ENCODE measurements at regions not wholly inside any gene's neighbourhood (a gene's known extent, or its start where the extent isn't known, plus 50 kb on each side); places are given as distances from the start of the nearest gene placed in this dataset.

DNA sequence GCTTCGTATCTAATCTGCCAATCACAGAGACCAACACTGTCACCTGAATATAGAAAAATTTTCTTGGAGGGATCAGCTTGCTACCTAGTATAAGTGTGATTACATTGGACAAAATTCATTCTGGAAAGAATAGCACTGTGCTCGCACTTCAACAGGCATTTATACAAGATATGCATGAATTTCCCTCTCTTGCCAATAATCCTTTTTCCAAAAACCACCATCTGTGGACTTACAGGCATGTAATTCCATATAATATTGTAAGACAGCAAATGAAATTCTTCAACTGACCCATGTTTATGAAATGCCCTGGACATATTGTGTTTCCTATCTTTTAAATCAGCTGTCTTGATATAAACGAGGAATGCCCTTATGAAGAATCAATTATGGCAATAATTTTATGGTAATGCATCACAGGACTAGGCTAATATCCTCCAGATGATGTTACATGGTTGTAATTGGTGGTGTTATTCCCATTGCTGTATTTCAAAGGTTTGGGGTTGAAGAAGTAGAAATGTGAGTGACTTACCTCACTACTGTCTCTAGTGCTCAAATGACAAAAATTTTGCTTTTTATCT is 861.4 kb upstream of the NECTIN3 start:
- H3K4me3 ChIP-seq (ENCODE audit: low read depth, low read length), result no peak overlapping the region
- no peaks in the 10 kb centered on the region for H3K27me3 ChIP-seq (ENCODE audit: control insufficient read depth, insufficient read depth, low read length)
- no peaks in the 10 kb centered on the region for H3K36me3 ChIP-seq (ENCODE audit: control insufficient read depth, insufficient read depth, low read length)
- TF ChIP-seq, protein P1, sequence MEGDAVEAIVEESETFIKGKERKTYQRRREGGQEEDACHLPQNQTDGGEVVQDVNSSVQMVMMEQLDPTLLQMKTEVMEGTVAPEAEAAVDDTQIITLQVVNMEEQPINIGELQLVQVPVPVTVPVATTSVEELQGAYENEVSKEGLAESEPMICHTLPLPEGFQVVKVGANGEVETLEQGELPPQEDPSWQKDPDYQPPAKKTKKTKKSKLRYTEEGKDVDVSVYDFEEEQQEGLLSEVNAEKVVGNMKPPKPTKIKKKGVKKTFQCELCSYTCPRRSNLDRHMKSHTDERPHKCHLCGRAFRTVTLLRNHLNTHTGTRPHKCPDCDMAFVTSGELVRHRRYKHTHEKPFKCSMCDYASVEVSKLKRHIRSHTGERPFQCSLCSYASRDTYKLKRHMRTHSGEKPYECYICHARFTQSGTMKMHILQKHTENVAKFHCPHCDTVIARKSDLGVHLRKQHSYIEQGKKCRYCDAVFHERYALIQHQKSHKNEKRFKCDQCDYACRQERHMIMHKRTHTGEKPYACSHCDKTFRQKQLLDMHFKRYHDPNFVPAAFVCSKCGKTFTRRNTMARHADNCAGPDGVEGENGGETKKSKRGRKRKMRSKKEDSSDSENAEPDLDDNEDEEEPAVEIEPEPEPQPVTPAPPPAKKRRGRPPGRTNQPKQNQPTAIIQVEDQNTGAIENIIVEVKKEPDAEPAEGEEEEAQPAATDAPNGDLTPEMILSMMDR (IDR thresholded peaks at IDR 0.05; ENCODE audit: insufficient read depth, low read length, poor library complexity, severe bottlenecking), result no peak
- DNase-seq (ENCODE audit: low read depth), result no peak

DNA sequence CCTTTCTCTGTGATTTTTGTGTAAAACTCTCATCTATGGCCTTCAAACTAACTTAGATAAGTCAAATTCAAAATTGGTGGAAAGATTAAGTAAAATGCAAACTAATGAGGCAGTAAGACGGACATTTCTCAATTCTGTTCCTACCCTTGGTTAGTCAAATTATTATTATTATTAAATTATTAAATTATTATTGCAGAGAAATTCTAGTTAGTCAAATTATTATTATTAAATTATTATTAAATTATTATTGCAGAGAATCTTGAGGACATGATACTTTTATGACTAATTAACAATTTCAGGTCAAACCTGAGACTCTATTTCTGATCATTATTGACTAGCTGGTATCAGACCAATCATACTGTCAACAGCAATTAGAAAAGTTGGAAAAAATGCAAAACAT is 845.0 kb upstream of the NECTIN3 start:
- Histone ChIP-seq H3K27me3 (ENCODE audit: control insufficient read depth, insufficient read depth, low read length) (no peaks in the 10 kb centered on the region), H3K36me3 (ENCODE audit: control insufficient read depth, insufficient read depth, low read length) (no peaks in the 10 kb centered on the region), H3K4me3 (ENCODE audit: low read depth, low read length) (no peak overlapping the region)
- DNase-seq (ENCODE audit: low read depth), result no peak
- TF ChIP-seq, protein P1 (IDR thresholded peaks at IDR 0.05; ENCODE audit: insufficient read depth, low read length, poor library complexity, severe bottlenecking), result no peak

DNA sequence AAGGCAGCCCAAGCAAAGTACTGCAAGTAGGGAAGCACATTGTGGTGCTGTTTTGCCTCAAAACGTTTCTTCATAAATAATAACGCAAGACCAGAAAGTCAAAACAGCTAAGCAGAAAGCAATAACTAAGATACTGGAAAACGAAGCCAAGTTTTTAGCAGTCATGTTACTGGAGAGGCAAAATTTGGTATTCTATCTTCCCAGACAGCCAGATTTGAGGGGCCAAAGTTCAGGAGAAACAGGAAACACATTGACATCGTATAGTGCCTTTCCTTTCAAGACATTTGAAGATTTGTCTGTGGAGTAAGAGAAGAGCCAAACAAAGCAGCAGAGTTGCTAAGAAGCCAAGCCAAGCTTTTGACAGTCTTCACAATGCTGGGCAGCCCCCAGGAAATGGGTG is 843.6 kb upstream of the NECTIN3 start:
- no peaks in the 10 kb centered on the region for H3K36me3 ChIP-seq (ENCODE audit: control insufficient read depth, insufficient read depth, low read length)
- H3K27me3 ChIP-seq (ENCODE audit: control insufficient read depth, insufficient read depth, low read length), result no peaks in the 10 kb centered on the region
- no peak overlapping the region for H3K4me3 ChIP-seq (ENCODE audit: low read depth, low read length)
- TF ChIP-seq, protein P1 (IDR thresholded peaks at IDR 0.05; ENCODE audit: insufficient read depth, low read length, poor library complexity, severe bottlenecking), result no peak
- DNase-seq (ENCODE audit: low read depth), result no peak

DNA sequence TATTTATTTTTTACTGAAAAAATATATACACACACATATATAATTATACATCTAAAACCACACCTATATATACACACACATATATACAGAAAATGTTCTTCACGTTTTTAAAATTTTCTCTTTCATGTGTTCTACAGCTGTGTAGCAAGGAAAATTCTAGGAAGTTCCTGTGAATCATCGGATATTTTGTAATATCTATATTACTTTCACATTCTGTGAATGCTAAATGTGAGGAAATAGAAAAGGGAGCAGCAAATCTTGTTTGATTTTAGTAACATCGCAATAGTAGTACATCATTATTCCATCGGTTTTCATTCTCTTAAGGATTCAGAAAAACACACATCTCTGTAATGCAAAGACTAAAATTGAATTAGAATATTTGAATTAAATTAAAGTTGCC is 836.8 kb upstream of the NECTIN3 start:
- Histone ChIP-seq H3K4me3 (ENCODE audit: low read depth, low read length) (no peak overlapping the region), H3K27me3 (ENCODE audit: control insufficient read depth, insufficient read depth, low read length) (no peaks in the 10 kb centered on the region), H3K36me3 (ENCODE audit: control insufficient read depth, insufficient read depth, low read length) (no peaks in the 10 kb centered on the region)
- TF ChIP-seq, protein P1 (IDR thresholded peaks at IDR 0.05; ENCODE audit: insufficient read depth, low read length, poor library complexity, severe bottlenecking), result no peak
- DNase-seq (ENCODE audit: low read depth), result no peak

DNA sequence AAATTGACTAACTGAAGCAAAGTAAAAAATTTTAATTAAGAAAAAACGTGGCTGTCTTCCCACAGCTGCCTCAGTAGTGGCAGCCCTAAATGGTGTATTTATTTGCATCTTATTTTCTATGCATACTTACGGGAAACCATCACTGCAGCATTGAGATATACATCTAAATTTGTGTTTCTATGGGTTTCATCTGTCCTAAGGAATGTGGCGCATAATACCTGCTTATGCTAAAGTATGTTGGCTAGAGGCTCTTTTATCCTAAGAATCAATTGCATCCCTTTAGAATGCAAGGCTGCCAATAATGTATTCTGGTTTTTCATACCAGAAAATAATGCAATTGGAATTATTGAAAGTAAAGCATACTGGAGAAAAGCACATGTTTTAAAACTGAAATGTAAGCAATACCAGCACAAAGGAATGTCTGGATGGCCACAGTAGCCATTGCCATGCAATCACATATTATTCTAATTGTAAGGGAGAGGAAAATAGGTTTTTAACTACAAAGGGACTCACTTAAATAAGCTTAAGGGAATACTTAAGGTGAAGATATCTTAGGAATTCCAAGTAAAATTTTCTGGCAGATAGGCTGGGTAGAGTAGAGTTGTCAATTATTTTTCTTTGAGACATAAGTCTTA is 834.5 kb upstream of the NECTIN3 start:
- TF ChIP-seq, protein P1 (IDR thresholded peaks at IDR 0.05; ENCODE audit: insufficient read depth, low read length, poor library complexity, severe bottlenecking), result no peak
- H3K36me3 ChIP-seq (ENCODE audit: control insufficient read depth, insufficient read depth, low read length), result no peaks in the 10 kb centered on the region
- no peak overlapping the region for H3K4me3 ChIP-seq (ENCODE audit: low read depth, low read length)
- no peaks in the 10 kb centered on the region for H3K27me3 ChIP-seq (ENCODE audit: control insufficient read depth, insufficient read depth, low read length)
- DNase-seq (ENCODE audit: low read depth), result no peak

DNA sequence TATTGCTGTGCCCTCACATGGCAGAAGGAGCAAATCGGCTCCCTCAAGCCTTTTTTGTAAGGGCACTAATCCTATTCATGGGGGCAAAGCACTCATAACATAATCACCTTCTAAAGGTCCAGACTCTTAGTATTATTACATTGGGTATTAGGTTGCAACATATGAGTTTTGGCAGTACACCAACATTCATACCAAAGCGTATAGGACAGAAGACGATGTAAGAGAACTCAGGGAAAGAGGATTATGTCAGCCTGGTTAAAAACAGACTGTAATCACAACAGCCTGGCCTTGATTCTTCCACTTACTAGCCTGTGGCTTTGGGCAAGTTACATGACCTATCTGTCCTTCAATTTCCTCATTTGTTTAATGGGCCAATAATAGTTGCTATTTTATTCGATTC is 828.5 kb upstream of the NECTIN3 start:
- DNase-seq (ENCODE audit: low read depth), result no peak
- H3K27me3 ChIP-seq (ENCODE audit: control insufficient read depth, insufficient read depth, low read length), result no peaks in the 10 kb centered on the region
- no peak overlapping the region for H3K4me3 ChIP-seq (ENCODE audit: low read depth, low read length)
- TF ChIP-seq, protein P1 (IDR thresholded peaks at IDR 0.05; ENCODE audit: insufficient read depth, low read length, poor library complexity, severe bottlenecking), result no peak
- H3K36me3 ChIP-seq (ENCODE audit: control insufficient read depth, insufficient read depth, low read length), result no peaks in the 10 kb centered on the region

Data from kidney epithelial cell (primary cell).